Nephron progenitor cell (in vitro differentiated cells): ENCODE measurements at regions not wholly inside any gene's neighbourhood (a gene's known extent, or its start where the extent isn't known, plus 50 kb on each side); places are given as distances from the start of the nearest gene placed in this dataset.

Source experiments
- DNase-seq: peaks from one replicate; pipeline ENCODE4 v3.0.0; 2021
- H3K27ac Mint-ChIP-seq: 2 replicates; pipeline ENCODE4 v1.8.0; 2021; ENCODE audit warnings: mild to moderate bottlenecking, moderate library complexity, mixed read lengths
- H3K27me3 Mint-ChIP-seq: 2 replicates; pipeline ENCODE4 v1.8.0; 2021; ENCODE audit warnings: mild to moderate bottlenecking, low read depth, mixed read lengths; ENCODE audit not compliant: poor library complexity
- H3K36me3 Mint-ChIP-seq: 2 replicates; pipeline ENCODE4 v1.8.0; 2021; ENCODE audit warnings: low read depth, mixed read lengths
- H3K4me1 Mint-ChIP-seq: 2 replicates; pipeline ENCODE4 v1.8.0; 2021; ENCODE audit warnings: mixed read lengths
- H3K4me3 Mint-ChIP-seq: 2 replicates; pipeline ENCODE4 v1.8.0; 2021; ENCODE audit warnings: mild to moderate bottlenecking, moderate library complexity, mixed read lengths
- H3K9me3 Mint-ChIP-seq: 2 replicates; pipeline ENCODE4 v1.8.0; 2021; ENCODE audit warnings: mild to moderate bottlenecking, moderate library complexity, mixed read lengths
- CTCF ChIP-seq: fragments of 200-600 bp; sonication (generic); IDR thresholded peaks from 2 replicates; pipeline ENCODE4 v1.5.0; 2021; ENCODE audit warnings: antibody characterized with exemption

- Mint-ChIP-seq H3K36me3 (no peaks in the 10 kb centered on the region), H3K27ac (no peak overlapping the region)
Measured at GRCh38 chr2:59583173-59583765, 970.2 kb downstream of the BCL11A start.

GRCh38 chr2:59578349-59578748 lies 975.1 kb downstream of the BCL11A start:
- H3K27me3 Mint-ChIP-seq = peaks cover 5% of the 10 kb centered on the region
- H3K4me1 Mint-ChIP-seq = no peaks in the 10 kb centered on the region
- H3K4me3 Mint-ChIP-seq = no peak overlapping the region
- no peaks in the 10 kb centered on the region for H3K36me3 Mint-ChIP-seq
- no peak for TF ChIP-seq CTCF
- DNase-seq = no peak
- H3K27ac Mint-ChIP-seq = no peak overlapping the region
- no peaks in the 10 kb centered on the region for H3K9me3 Mint-ChIP-seq

More at GRCh38 chr2:59583173-59583765, 970.2 kb downstream of the BCL11A start:
- no peak for DNase-seq
- Mint-ChIP-seq H3K4me1 (peaks cover 25% of the 10 kb centered on the region), H3K4me3 (no peak overlapping the region), H3K27me3 (peaks cover 13% of the 10 kb centered on the region), H3K9me3 (no peaks in the 10 kb centered on the region)
- no peak for TF ChIP-seq CTCF

GRCh38 chr2:59575191-59575590 lies 978.3 kb downstream of the BCL11A start:
- no peak for DNase-seq
- Mint-ChIP-seq H3K9me3 (no peaks in the 10 kb centered on the region), H3K27ac (no peak overlapping the region), H3K4me3 (no peak overlapping the region), H3K27me3 (peaks cover 5% of the 10 kb centered on the region), H3K4me1 (peaks cover 21% of the 10 kb centered on the region), H3K36me3 (no peaks in the 10 kb centered on the region)
- no peak for TF ChIP-seq CTCF

- Mint-ChIP-seq H3K9me3 (no peaks in the 10 kb centered on the region), H3K27ac (no peak overlapping the region), H3K4me3 (no peak overlapping the region), H3K27me3 (peaks cover 2% of the 10 kb centered on the region), H3K4me1 (peaks cover 32% of the 10 kb centered on the region), H3K36me3 (no peaks in the 10 kb centered on the region)
- no peak for DNase-seq
- TF ChIP-seq CTCF = no peak
Measured at GRCh38 chr2:59572227-59572626, 981.2 kb downstream of the BCL11A start.

GRCh38 chr2:59570818-59571217 lies 982.6 kb downstream of the BCL11A start:
- Mint-ChIP-seq H3K36me3 (no peaks in the 10 kb centered on the region), H3K4me3 (no peak overlapping the region), H3K27me3 (no peaks in the 10 kb centered on the region), H3K4me1 (peaks cover 39% of the 10 kb centered on the region), H3K9me3 (no peaks in the 10 kb centered on the region), H3K27ac (no peak overlapping the region)
- no peak for DNase-seq
- TF ChIP-seq CTCF = no peak

GRCh38 chr2:59569124-59569523 lies 984.3 kb downstream of the BCL11A start:
- DNase-seq = no peak
- Mint-ChIP-seq H3K27ac (no peak overlapping the region), H3K4me1 (peaks cover 39% of the 10 kb centered on the region), H3K9me3 (no peaks in the 10 kb centered on the region), H3K27me3 (no peaks in the 10 kb centered on the region), H3K36me3 (no peaks in the 10 kb centered on the region), H3K4me3 (no peak overlapping the region)
- no peak for TF ChIP-seq CTCF
